B cell (primary cell): ENCODE measurements at regions not wholly inside any gene's neighbourhood (a gene's known extent, or its start where the extent isn't known, plus 50 kb on each side); places are given as distances from the start of the nearest gene placed in this dataset.

Source experiments
- ATAC-seq: fragments of 200-7000 bp; cut with Tn5 transposase; one replicate; pipeline ENCODE4 v1.10.0; 2021; ENCODE audit warnings: low read depth, mild to moderate bottlenecking, moderate number of reproducible peaks, moderate library complexity
- CTCF ChIA-PET: fragments of 350-600 bp; sonication (Branson Sonifier 250); formaldehyde crosslinking; loops from one replicate; lab custom pipeline; 2021; ENCODE audit warnings: antibody characterized with exemption, inconsistent platforms; lab: Charles Lee
- POLR2A ChIA-PET: fragments of 350-600 bp; sonication (Branson Sonifier 250); formaldehyde crosslinking; loops from one replicate; lab custom pipeline; 2021; ENCODE audit warnings: antibody characterized with exemption; lab: Charles Lee
- DNase-seq: peaks from one replicate; pipeline ENCODE4 v3.0.0; 2013
- H2AFZ ChIP-seq: 2 replicates; pipeline ENCODE4 v1.6.1; 2012; ENCODE audit warnings: mild to moderate bottlenecking, low read depth, low read length; ENCODE audit not compliant: insufficient read depth, poor library complexity, severe bottlenecking
- H3K27ac ChIP-seq, 2 donors: 1 replicate in 1 of 2; 2 replicates in 1 of 2; pipeline ENCODE4 v1.5.1; 2012 to 2013; ENCODE audit warnings: low read length in 2 of 2, mild to moderate bottlenecking in 2 of 2, moderate library complexity in 1 of 2
- H3K27me3 ChIP-seq, 4 experiments: fragments of 200-600 bp in 1 of 4; sonication (generic) in 1 of 4; replicated peaks in 1 of 4; 1 replicate in 2 of 4; 2 replicates in 2 of 4; pipeline versions ENCODE4 v1.6.1 to v1.7.0; 2013 to 2016; ENCODE audit warnings: low read length in 3 of 4, mild to moderate bottlenecking in 2 of 4, mixed read lengths in 1 of 4, moderate library complexity in 1 of 4; ENCODE audit not compliant: insufficient read depth in 4 of 4, control insufficient read depth in 3 of 4; ENCODE audit errors: control extremely low read depth in 1 of 4
- H3K36me3 ChIP-seq, 2 experiments: replicated peaks in 1 of 2; 1 replicate in 1 of 2; 2 replicates in 1 of 2; pipeline versions ENCODE4 v1.6.1 to v1.7.1; 2013; ENCODE audit warnings: low read length in 1 of 2; ENCODE audit not compliant: insufficient read depth in 2 of 2, control insufficient read depth in 1 of 2; ENCODE audit errors: control extremely low read depth in 1 of 2, extremely low read depth in 1 of 2
- H3K4me1 ChIP-seq, 2 donors: fragments of 200-600 bp in 1 of 2; sonication (generic) in 1 of 2; 1 replicate in 1 of 2; 2 replicates in 1 of 2; pipeline versions ENCODE4 v1.5.1 to v1.6.1; 2013 to 2017; ENCODE audit warnings: low read length in 2 of 2; ENCODE audit not compliant: control insufficient read depth in 2 of 2, insufficient read depth in 2 of 2
- H3K4me2 ChIP-seq: replicated peaks from 2 replicates; pipeline ENCODE3; 2012; ENCODE audit warnings: mild to moderate bottlenecking, low read depth, low read length; ENCODE audit not compliant: poor library complexity, severe bottlenecking
- H3K4me3 ChIP-seq, 5 experiments: fragments of 200-600 bp in 1 of 5; sonication (generic) in 1 of 5; 1 replicate in 3 of 5; 2 replicates in 2 of 5; pipeline versions ENCODE4 v1.5.1 to v1.7.0; 2011 to 2016; ENCODE audit warnings: low read length in 4 of 5, mild to moderate bottlenecking in 4 of 5, low read depth in 2 of 5, control low read depth in 1 of 5, moderate library complexity in 1 of 5; ENCODE audit not compliant: insufficient read depth in 1 of 5; ENCODE audit errors: control extremely low read depth in 1 of 5, extremely low read depth in 1 of 5
- H3K79me2 ChIP-seq: fragments of 200-600 bp; sonication (generic); one replicate; pipeline ENCODE4 v1.6.0; 2016; ENCODE audit warnings: low read length; ENCODE audit not compliant: control insufficient read depth, insufficient read depth
- H3K9ac ChIP-seq: fragments of 200-600 bp; sonication (generic); 2 replicates; pipeline ENCODE4 v1.6.1; 2017; ENCODE audit warnings: mild to moderate bottlenecking, low read length, moderate library complexity
- H3K9me3 ChIP-seq, 3 donors: one replicate each; pipeline versions ENCODE4 v1.6.1 to v1.7.1; 2013; ENCODE audit warnings: low read length in 2 of 3; ENCODE audit not compliant: control insufficient read depth in 2 of 3, insufficient read depth in 1 of 3; ENCODE audit errors: control extremely low read depth in 1 of 3
- H4K20me1 ChIP-seq: 2 replicates; pipeline ENCODE4 v1.6.0; 2012; ENCODE audit warnings: mild to moderate bottlenecking, low read length; ENCODE audit not compliant: insufficient read depth, control insufficient read depth, poor library complexity, severe bottlenecking
- H3K27ac Mint-ChIP-seq: one replicate; pipeline ENCODE4 v1.8.0; 2021; ENCODE audit warnings: mixed read lengths
- H3K27me3 Mint-ChIP-seq: one replicate; pipeline ENCODE4 v1.8.0; 2021; ENCODE audit warnings: mixed read lengths
- H3K4me1 Mint-ChIP-seq: one replicate; pipeline ENCODE4 v1.8.0; 2021; ENCODE audit warnings: mixed read lengths
- H3K4me3 Mint-ChIP-seq: one replicate; pipeline ENCODE4 v1.8.0; 2021; ENCODE audit warnings: mixed read lengths
- H3K9me3 Mint-ChIP-seq: one replicate; pipeline ENCODE4 v1.8.0; 2022; ENCODE audit warnings: mixed read lengths; ENCODE audit not compliant: insufficient read depth
- CTCF ChIP-seq: fragments of 200-600 bp; IDR thresholded peaks from one replicate; pipeline ENCODE4 v1.8.0; 2022; ENCODE audit warnings: antibody characterized with exemption, mild to moderate bottlenecking
- EZH2 ChIP-seq: IDR thresholded peaks from 2 replicates; pipeline ENCODE4 v1.6.1; 2012; ENCODE audit warnings: borderline replicate concordance, low read depth, mild to moderate bottlenecking, moderate library complexity, low read length; ENCODE audit not compliant: insufficient read depth, poor library complexity, severe bottlenecking
- WGBS: methylation state at CpG from one replicate; pipeline ENCODE4 v1.1.5; 2013; ENCODE audit warnings: missing lambda C conversion rate; ENCODE audit not compliant: insufficient coverage; 5-methylcytosine and 5-hydroxymethylcytosine counted together
- intact Hi-C: fragments of 100-400 bp; cut with micrococcal nuclease; formaldehyde crosslinking; loops from one replicate; pipeline ENCODE4 v1.10.0; 2022

GRCh38 chr6:79864421-79864820 is 82.9 kb downstream of the ELOVL4 start:
- Histone ChIP-seq H3K4me3 (no peak overlapping the region), H3K36me3 (no peaks in the 10 kb centered on the region), H3K4me1 (peaks cover 0 to 1% of the 10 kb centered on the region in 2 donors), H3K79me2 (no peaks in the 10 kb centered on the region), H2AFZ (no peak overlapping the region), H4K20me1 (no peaks in the 10 kb centered on the region), H3K4me2 (no peak overlapping the region), H3K27ac (no peak overlapping the region), H3K9ac (no peak overlapping the region), H3K9me3 (no peaks in the 10 kb centered on the region), H3K27me3 (peaks cover 0 to 4% (median 0%) of the 10 kb centered on the region in 4 experiments)
- 83% methylated on average over 1 of the region's 3 CpGs for WGBS
- Mint-ChIP-seq H3K4me1 (peaks cover under 1% of the 10 kb centered on the region), H3K4me3 (no peak overlapping the region), H3K27ac (no peak overlapping the region), H3K9me3 (no peaks in the 10 kb centered on the region), H3K27me3 (no peaks in the 10 kb centered on the region)
- POLR2A ChIA-PET = no interaction called here
- no peak for TF ChIP-seq CTCF
- no peak for TF ChIP-seq EZH2
- no peak for ATAC-seq
- intact Hi-C loops = no loop called here
- no peak for DNase-seq
- CTCF ChIA-PET = interaction anchor here (1.5 kb wide), 1 partner anchor 9 kb away, joined by 3 read pairs; no protein-coding TSS in a partner anchor

GRCh38 chr6:79864001-79864400 is 83.4 kb downstream of the ELOVL4 start:
- no peaks in the 10 kb centered on the region for H3K4me1 ChIP-seq
- intact Hi-C loops = no loop called here
- no peak for TF ChIP-seq EZH2
- TF ChIP-seq CTCF = no peak
- H3K4me1 Mint-ChIP-seq = no peaks in the 10 kb centered on the region
- H3K4me2 ChIP-seq = no peak overlapping the region
- H3K27me3 Mint-ChIP-seq = no peaks in the 10 kb centered on the region
- DNase-seq = no peak
- WGBS = no CpG with 5 or more reads among the region's 1 CpG
- no peaks in the 10 kb centered on the region for H3K9me3 Mint-ChIP-seq
- CTCF ChIA-PET = interaction anchor here (1.5 kb wide), 1 partner anchor 10 kb away, joined by 3 read pairs; no protein-coding TSS in a partner anchor
- H3K36me3 ChIP-seq = no peaks in the 10 kb centered on the region
- H3K27me3 ChIP-seq = peaks cover 0 to 4% (median 0%) of the 10 kb centered on the region in 4 experiments
- no peaks in the 10 kb centered on the region for H3K79me2 ChIP-seq
- H3K4me3 Mint-ChIP-seq = no peak overlapping the region
- H3K27ac Mint-ChIP-seq = no peak overlapping the region
- no peak overlapping the region for H3K4me3 ChIP-seq
- POLR2A ChIA-PET = no interaction called here
- ATAC-seq = no peak
- H3K9ac ChIP-seq = no peak overlapping the region
- no peaks in the 10 kb centered on the region for H4K20me1 ChIP-seq
- H3K9me3 ChIP-seq = no peaks in the 10 kb centered on the region
- no peak overlapping the region for H2AFZ ChIP-seq
- no peak overlapping the region for H3K27ac ChIP-seq
